ENCODE measurements at regions not wholly inside any gene's neighbourhood (a gene's known extent, or its start where the extent isn't known, plus 50 kb on each side); places are given as distances from the start of the nearest gene placed in this dataset.

- DNase-seq (ENCODE audit: low spot score) (no peak), FAIRE-seq (no peak)
Observed at GRCh38 chr12:16726879-16727278, 120.9 kb upstream of the LMO3 start.

GRCh38 chr12:16719713-16720416 lies 113.9 kb upstream of the LMO3 start:
- DNase-seq (ENCODE audit: low spot score) (no peak), FAIRE-seq (no peak)

- DNase-seq (ENCODE audit: low spot score) = no peak
- no peak for FAIRE-seq
Observed at GRCh38 chr12:16716928-16717327, 111.0 kb upstream of the LMO3 start.

- FAIRE-seq (no peak), DNase-seq (ENCODE audit: low spot score) (no peak)
Observed at GRCh38 chr12:16692099-16692498, 86.1 kb upstream of the LMO3 start.

- no peak for DNase-seq (ENCODE audit: low spot score)
- FAIRE-seq = no peak
Observed at GRCh38 chr12:16691624-16692023, 85.7 kb upstream of the LMO3 start.

- DNase-seq (ENCODE audit: low spot score) (no peak), FAIRE-seq (no peak)
Observed at GRCh38 chr12:16688200-16688599, 82.2 kb upstream of the LMO3 start.

- FAIRE-seq = no peak
- DNase-seq (ENCODE audit: low spot score) = no peak
Observed at GRCh38 chr12:16685107-16685506, 79.1 kb upstream of the LMO3 start.

GRCh38 chr12:16681196-16681595 lies 75.2 kb upstream of the LMO3 start:
- DNase-seq (ENCODE audit: low spot score) = no peak
- FAIRE-seq = no peak

GRCh38 chr12:16675438-16675837 lies 69.5 kb upstream of the LMO3 start:
- FAIRE-seq = no peak
- no peak for DNase-seq (ENCODE audit: low spot score)

- FAIRE-seq (no peak), DNase-seq (ENCODE audit: low spot score) (no peak)
Observed at GRCh38 chr12:16674885-16675284, 68.9 kb upstream of the LMO3 start.

GRCh38 chr12:16670456-16671050 lies 64.6 kb upstream of the LMO3 start:
- no peak for FAIRE-seq

GRCh38 chr12:16669756-16670155 lies 63.8 kb upstream of the LMO3 start:
- DNase-seq (ENCODE audit: low spot score) (no peak), FAIRE-seq (no peak)

More at GRCh38 chr12:16670456-16671050, 64.6 kb upstream of the LMO3 start:
- no peak for DNase-seq (ENCODE audit: low spot score)

- FAIRE-seq = no peak
- DNase-seq (ENCODE audit: low spot score) = no peak
Observed at GRCh38 chr12:16668198-16668597, 62.2 kb upstream of the LMO3 start.

- DNase-seq (ENCODE audit: low spot score) = no peak
- FAIRE-seq = no peak
Observed at GRCh38 chr12:16658699-16659098, 52.7 kb upstream of the LMO3 start.
